Adrenal gland (tissue), 5 donors: ENCODE measurements at regions not wholly inside any gene's neighbourhood (a gene's known extent, or its start where the extent isn't known, plus 50 kb on each side); places are given as distances from the start of the nearest gene placed in this dataset.

Experiments
- POLR2A ChIP-seq, 2 donors: fragments of 450-650 bp; IDR thresholded peaks; one replicate each; pipeline ENCODE4 v1.6.1; 2017; ENCODE audit warnings: antibody characterized with exemption in 2 of 2, mild to moderate bottlenecking in 2 of 2, moderate library complexity in 1 of 2
- TF ChIP-seq, protein P1 (sequence below), 6 experiments: fragments of 450-650 bp in 4 of 6; fragments of 200-600 bp in 2 of 6; sonication (generic) in 1 of 6; IDR thresholded peaks; 1 replicate in 5 of 6; 2 replicates in 1 of 6; pipeline versions ENCODE4 v1.5.1 to v1.8.0; 2016 to 2021; ENCODE audit warnings: antibody characterized with exemption in 6 of 6, mild to moderate bottlenecking in 2 of 6, moderate library complexity in 1 of 6
- donor health status: DM: no; HTN: no; CAD: no.

DNA sequence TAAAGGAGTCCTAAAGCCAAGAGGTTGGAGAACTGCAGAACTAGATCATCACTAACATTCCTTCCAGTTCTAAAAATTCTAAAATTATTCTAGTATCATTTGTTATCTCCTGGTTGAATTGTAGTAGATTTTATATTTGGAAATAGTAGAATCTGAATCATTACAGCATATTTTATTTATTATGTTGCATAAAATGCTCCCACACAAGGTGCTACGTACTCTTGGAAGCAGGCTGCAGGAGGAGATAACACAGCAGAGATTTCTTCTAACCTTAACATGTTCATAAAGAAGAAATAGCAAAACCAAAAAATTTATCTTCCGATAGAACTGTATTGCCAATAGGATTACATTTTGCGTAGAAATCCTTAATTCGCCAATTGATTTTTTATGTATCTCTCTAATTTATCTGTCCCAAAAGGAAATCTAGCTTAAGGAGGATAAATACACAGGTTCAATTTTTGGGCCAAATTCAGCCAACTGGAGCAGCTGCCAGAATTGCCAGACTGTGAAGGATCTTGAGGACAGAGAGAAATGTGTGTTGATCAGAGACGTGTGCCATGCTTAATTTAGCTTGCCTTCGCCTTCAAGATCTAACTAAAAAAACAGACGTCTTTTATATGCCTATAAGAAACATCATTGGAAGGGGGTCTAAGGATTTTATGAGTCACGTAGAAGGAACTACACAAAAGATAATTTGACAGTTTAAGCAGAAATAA lies 134.4 kb upstream of the MITF start:
- TF ChIP-seq, protein P1, sequence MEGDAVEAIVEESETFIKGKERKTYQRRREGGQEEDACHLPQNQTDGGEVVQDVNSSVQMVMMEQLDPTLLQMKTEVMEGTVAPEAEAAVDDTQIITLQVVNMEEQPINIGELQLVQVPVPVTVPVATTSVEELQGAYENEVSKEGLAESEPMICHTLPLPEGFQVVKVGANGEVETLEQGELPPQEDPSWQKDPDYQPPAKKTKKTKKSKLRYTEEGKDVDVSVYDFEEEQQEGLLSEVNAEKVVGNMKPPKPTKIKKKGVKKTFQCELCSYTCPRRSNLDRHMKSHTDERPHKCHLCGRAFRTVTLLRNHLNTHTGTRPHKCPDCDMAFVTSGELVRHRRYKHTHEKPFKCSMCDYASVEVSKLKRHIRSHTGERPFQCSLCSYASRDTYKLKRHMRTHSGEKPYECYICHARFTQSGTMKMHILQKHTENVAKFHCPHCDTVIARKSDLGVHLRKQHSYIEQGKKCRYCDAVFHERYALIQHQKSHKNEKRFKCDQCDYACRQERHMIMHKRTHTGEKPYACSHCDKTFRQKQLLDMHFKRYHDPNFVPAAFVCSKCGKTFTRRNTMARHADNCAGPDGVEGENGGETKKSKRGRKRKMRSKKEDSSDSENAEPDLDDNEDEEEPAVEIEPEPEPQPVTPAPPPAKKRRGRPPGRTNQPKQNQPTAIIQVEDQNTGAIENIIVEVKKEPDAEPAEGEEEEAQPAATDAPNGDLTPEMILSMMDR (IDR thresholded peaks at IDR 0.05) = no peak
- no peak for TF ChIP-seq POLR2A (IDR thresholded peaks at IDR 0.05)
